GM18519 (cell line): ENCODE measurements at regions not wholly inside any gene's neighbourhood (a gene's known extent, or its start where the extent isn't known, plus 50 kb on each side); places are given as distances from the start of the nearest gene placed in this dataset.

Source experiments
- ATAC-seq: cut with Tn5 transposase; IDR thresholded peaks from one replicate; pipeline ENCODE4 v1.9.1; 2021; ENCODE audit warnings: mild to moderate bottlenecking, moderate library complexity; ENCODE audit not compliant: unreplicated experiment, low FRiP score

- no peak for ATAC-seq
These were observed 83.3 kb downstream of the ALDH8A1 start for GRCh38 chr6:134866563-134866962.

GRCh38 chr6:134864558-134864957 is 85.3 kb downstream of the ALDH8A1 start:
- no peak for ATAC-seq

- ATAC-seq, result no peak
These were observed 86.0 kb downstream of the ALDH8A1 start for GRCh38 chr6:134863763-134864510.

GRCh38 chr6:134854366-134854765 is 95.5 kb downstream of the ALDH8A1 start:
- no peak for ATAC-seq

GRCh38 chr6:134853111-134854055 is 96.5 kb downstream of the ALDH8A1 start:
- no peak for ATAC-seq

GRCh38 chr6:134851548-134851947 is 98.4 kb downstream of the ALDH8A1 start:
- ATAC-seq, result no peak

GRCh38 chr6:134850721-134851305 is 99.1 kb downstream of the ALDH8A1 start:
- no peak for ATAC-seq

- ATAC-seq, result no peak
These were observed 99.9 kb downstream of the ALDH8A1 start for GRCh38 chr6:134849920-134850447.

GRCh38 chr6:134848076-134848475 is 101.8 kb downstream of the ALDH8A1 start:
- no peak for ATAC-seq

- ATAC-seq, result no peak
These were observed 103.0 kb downstream of the ALDH8A1 start for GRCh38 chr6:134846865-134847264.

- no peak for ATAC-seq
These were observed 103.9 kb downstream of the ALDH8A1 start for GRCh38 chr6:134846031-134846430.

GRCh38 chr6:134844120-134844519 is 105.8 kb downstream of the ALDH8A1 start:
- ATAC-seq, result no peak

- no peak for ATAC-seq
These were observed 109.6 kb downstream of the ALDH8A1 start for GRCh38 chr6:134840086-134840867.

GRCh38 chr6:134835993-134836392 is 113.9 kb downstream of the ALDH8A1 start:
- ATAC-seq, result no peak

- no peak for ATAC-seq
These were observed 119.0 kb downstream of the ALDH8A1 start for GRCh38 chr6:134830940-134831339.

GRCh38 chr6:134830194-134830593 is 119.7 kb downstream of the ALDH8A1 start:
- no peak for ATAC-seq

- no peak for ATAC-seq
These were observed 121.3 kb downstream of the ALDH8A1 start for GRCh38 chr6:134828641-134829040.

- no peak for ATAC-seq
These were observed 122.8 kb downstream of the ALDH8A1 start for GRCh38 chr6:134826889-134827737.

GRCh38 chr6:134823710-134824034 is 126.2 kb downstream of the ALDH8A1 start:
- no peak for ATAC-seq
